Ishikawa (cell line): ENCODE measurements at regions not wholly inside any gene's neighbourhood (a gene's known extent, or its start where the extent isn't known, plus 50 kb on each side); places are given as distances from the start of the nearest gene placed in this dataset.

Source experiments
- EGR1 ChIP-seq: IDR thresholded peaks from 2 replicates; pipeline ENCODE4 v1.6.1; 2012
- EP300 ChIP-seq: IDR thresholded peaks from 2 replicates; pipeline ENCODE4 v1.6.1; 2012; ENCODE audit warnings: borderline replicate concordance
- USF1 ChIP-seq: IDR thresholded peaks from 2 replicates; pipeline ENCODE4 v1.6.1; 2012

DNA sequence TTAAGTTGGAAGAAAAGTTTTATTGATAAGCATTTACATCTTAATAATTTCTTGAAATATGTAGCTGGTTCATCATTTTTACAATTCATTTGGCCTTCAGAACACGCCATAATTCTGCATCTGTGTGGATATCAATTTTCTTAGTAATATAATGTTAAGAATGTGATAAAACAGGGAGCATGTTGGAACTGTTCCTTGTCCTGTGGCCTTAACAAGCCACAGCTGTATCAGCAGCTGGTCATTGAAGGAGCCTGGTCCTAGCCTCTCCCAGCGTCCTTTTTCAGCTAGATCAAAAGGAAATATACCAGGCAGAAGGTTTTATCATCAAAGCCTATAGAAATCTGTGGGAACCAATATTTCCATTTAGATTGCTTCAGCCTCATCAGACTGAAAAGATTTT, 421.8 kb downstream of the SPRY2 start:
- TF ChIP-seq EGR1 (no peak), EP300 (no peak), USF1 (no peak)
